ENCODE measurements at regions not wholly inside any gene's neighbourhood (a gene's known extent, or its start where the extent isn't known, plus 50 kb on each side); places are given as distances from the start of the nearest gene placed in this dataset.

GRCh38 chr12:60399064-60399463 is 803.2 kb downstream of the SLC16A7 start:
- ATAC-seq = no peak
- Mint-ChIP-seq H3K9me3 (no peaks in the 10 kb centered on the region), H3K27me3 (ENCODE audit: low read depth) (no peaks in the 10 kb centered on the region), H3K27ac (no peak overlapping the region), H3K4me1 (no peaks in the 10 kb centered on the region), H3K4me3 (no peak overlapping the region), H3K36me3 (no peaks in the 10 kb centered on the region)
- no peak for TF ChIP-seq USF1 (CRISPR knock-in tag; IDR thresholded peaks at IDR 0.05)
- no peak for TF ChIP-seq ERG (CRISPR knock-in tag; IDR thresholded peaks at IDR 0.05)
- TF ChIP-seq FOXP4 (CRISPR knock-in tag; IDR thresholded peaks at IDR 0.05) = no peak
- TF ChIP-seq AFF4 (CRISPR knock-in tag; IDR thresholded peaks at IDR 0.05; ENCODE audit: borderline replicate concordance) = no peak
- TF ChIP-seq TCF7 (CRISPR knock-in tag; IDR thresholded peaks at IDR 0.05; ENCODE audit: low read depth) = no peak
- TF ChIP-seq RORB (CRISPR knock-in tag; IDR thresholded peaks at IDR 0.05) = no peak
- no peak for TF ChIP-seq TEAD1 (CRISPR knock-in tag; IDR thresholded peaks at IDR 0.05)
- TF ChIP-seq NFE2L1 (CRISPR knock-in tag; IDR thresholded peaks at IDR 0.05) = no peak
- TF ChIP-seq ZNF532 (CRISPR knock-in tag; IDR thresholded peaks at IDR 0.05; ENCODE audit: borderline replicate concordance) = no peak
- TF ChIP-seq ZNF232 (CRISPR knock-in tag; IDR thresholded peaks at IDR 0.05) = no peak
- no peak for TF ChIP-seq ZNF512 (CRISPR knock-in tag; IDR thresholded peaks at IDR 0.05; ENCODE audit: borderline replicate concordance)
- no peak for TF ChIP-seq ZSCAN18 (CRISPR knock-in tag; IDR thresholded peaks at IDR 0.05)
- no peak for TF ChIP-seq NR1H2 (CRISPR knock-in tag; IDR thresholded peaks at IDR 0.05)
- TF ChIP-seq NR3C1 (CRISPR knock-in tag; conservative IDR thresholded peaks at IDR 0.05; ENCODE audit: low read depth) = no peak
- TF ChIP-seq ZNF425 (CRISPR knock-in tag; conservative IDR thresholded peaks at IDR 0.05) = no peak
- TF ChIP-seq HMGXB4 (CRISPR knock-in tag; IDR thresholded peaks at IDR 0.05) = no peak
- CTCF ChIA-PET = interaction anchor here (0.6 to 1.0 kb wide), 2 partner anchors 11 kb away, joined by 3 to 4 read pairs; no protein-coding TSS in a partner anchor
- DNase-seq (ENCODE audit: low spot score) = no peak
- POLR2A ChIA-PET = no interaction called here
